Upper lobe of right lung (tissue), 1 donor: ENCODE measurements at regions not wholly inside any gene's neighbourhood (a gene's known extent, or its start where the extent isn't known, plus 50 kb on each side); places are given as distances from the start of the nearest gene placed in this dataset.
"Not testable (repeated sequence)": the region's sequence is repeated elsewhere in the genome, so short reads cannot be mapped to it uniquely, and the experiment has no call there.

ENCODE experiments used
- ATAC-seq: fragments of 200-7000 bp; cut with Tn5 transposase; one replicate; pipeline ENCODE4 v1.9.1; 2020; ENCODE audit warnings: mild to moderate bottlenecking, moderate library complexity
- DNase-seq: peaks from one replicate; pipeline ENCODE4 v3.0.0-alpha.2; 2020
- H3K27ac ChIP-seq: fragments of 200-600 bp; one replicate; pipeline ENCODE4 v1.8.0; 2022
- H3K27me3 ChIP-seq: fragments of 200-600 bp; one replicate; pipeline ENCODE4 v1.8.0; 2022; ENCODE audit warnings: mild to moderate bottlenecking
- H3K36me3 ChIP-seq: fragments of 200-600 bp; one replicate; pipeline ENCODE4 v1.8.0; 2022
- H3K4me1 ChIP-seq: fragments of 200-600 bp; one replicate; pipeline ENCODE4 v1.8.0; 2022
- H3K4me3 ChIP-seq: fragments of 200-600 bp; one replicate; pipeline ENCODE4 v1.8.0; 2022; ENCODE audit warnings: mild to moderate bottlenecking
- H3K9me3 ChIP-seq: fragments of 200-600 bp; one replicate; pipeline ENCODE4 v1.8.0; 2022
- CTCF ChIP-seq: fragments of 200-600 bp; IDR thresholded peaks from one replicate; pipeline ENCODE4 v1.8.0; 2022; ENCODE audit warnings: antibody characterized with exemption
- intact Hi-C: fragments of 100-400 bp; cut with DNase I; formaldehyde crosslinking; loops from one replicate; pipeline ENCODE4 v1.11.0; 2022
- donor health status: DM: no; HTN: yes; CAD: no; lungs with severe emphysema.

GRCh38 chr1:90282811-90283210, 287.9 kb downstream of the ZNF326 start:
- H3K9me3 ChIP-seq: no peaks in the 10 kb centered on the region

GRCh38 chr1:90281886-90282285, 287.0 kb downstream of the ZNF326 start:
- ATAC-seq, DNase-seq, H3K4me1 ChIP-seq, H3K27ac ChIP-seq, H3K27me3 ChIP-seq, intact Hi-C loops, H3K4me3 ChIP-seq, H3K36me3 ChIP-seq, H3K9me3 ChIP-seq: not testable (repeated sequence)

More at GRCh38 chr1:90282811-90283210, 287.9 kb downstream of the ZNF326 start:
- intact Hi-C loops: no loop called here
- ATAC-seq: no peak
- H3K4me1 ChIP-seq: no peaks in the 10 kb centered on the region
- H3K27me3 ChIP-seq: no peaks in the 10 kb centered on the region
- no peak overlapping the region for H3K4me3 ChIP-seq
- no peak for DNase-seq
- no peak for TF ChIP-seq CTCF
- no peak overlapping the region for H3K27ac ChIP-seq
- H3K36me3 ChIP-seq: no peaks in the 10 kb centered on the region

GRCh38 chr1:90277270-90277669, 282.4 kb downstream of the ZNF326 start:
- Histone ChIP-seq H3K27me3 (no peaks in the 10 kb centered on the region), H3K9me3 (no peaks in the 10 kb centered on the region), H3K4me1 (no peaks in the 10 kb centered on the region), H3K36me3 (no peaks in the 10 kb centered on the region), H3K27ac (no peak overlapping the region), H3K4me3 (no peak overlapping the region)
- DNase-seq: no peak
- no peak for ATAC-seq
- intact Hi-C loops: no loop called here
- TF ChIP-seq CTCF: no peak

- intact Hi-C loops: no loop called here
- no peak overlapping the region for H3K4me3 ChIP-seq
- no peak overlapping the region for H3K27ac ChIP-seq
- no peaks in the 10 kb centered on the region for H3K4me1 ChIP-seq
- ATAC-seq (no peak), DNase-seq (no peak)
- no peaks in the 10 kb centered on the region for H3K9me3 ChIP-seq
- no peaks in the 10 kb centered on the region for H3K27me3 ChIP-seq
- no peaks in the 10 kb centered on the region for H3K36me3 ChIP-seq
- no peak for TF ChIP-seq CTCF
These were observed 279.5 kb downstream of the ZNF326 start for GRCh38 chr1:90274376-90274775.

GRCh38 chr1:90273241-90273774, 278.4 kb downstream of the ZNF326 start:
- Histone ChIP-seq H3K9me3 (no peaks in the 10 kb centered on the region), H3K27me3 (no peaks in the 10 kb centered on the region), H3K4me3 (no peak overlapping the region), H3K27ac (no peak overlapping the region), H3K4me1 (no peaks in the 10 kb centered on the region), H3K36me3 (no peaks in the 10 kb centered on the region)
- ATAC-seq (no peak), DNase-seq (no peak)
- no peak for TF ChIP-seq CTCF
- intact Hi-C loops: no loop called here

- no peak for TF ChIP-seq CTCF
- no peaks in the 10 kb centered on the region for H3K4me1 ChIP-seq
- ATAC-seq (peak; percentile 84), DNase-seq (no peak)
- no peaks in the 10 kb centered on the region for H3K9me3 ChIP-seq
- H3K4me3 ChIP-seq: no peak overlapping the region
- intact Hi-C loops: no loop called here
- no peaks in the 10 kb centered on the region for H3K27me3 ChIP-seq
- no peak overlapping the region for H3K27ac ChIP-seq
- no peaks in the 10 kb centered on the region for H3K36me3 ChIP-seq
These were observed 267.9 kb downstream of the ZNF326 start for GRCh38 chr1:90262791-90263190.
